GM18508 (cell line): ENCODE measurements at regions not wholly inside any gene's neighbourhood (a gene's known extent, or its start where the extent isn't known, plus 50 kb on each side); places are given as distances from the start of the nearest gene placed in this dataset.

Source experiments
- ATAC-seq: cut with Tn5 transposase; IDR thresholded peaks from one replicate; pipeline ENCODE4 v1.9.1; 2021; ENCODE audit warnings: moderate number of reproducible peaks; ENCODE audit not compliant: insufficient read depth, unreplicated experiment

DNA sequence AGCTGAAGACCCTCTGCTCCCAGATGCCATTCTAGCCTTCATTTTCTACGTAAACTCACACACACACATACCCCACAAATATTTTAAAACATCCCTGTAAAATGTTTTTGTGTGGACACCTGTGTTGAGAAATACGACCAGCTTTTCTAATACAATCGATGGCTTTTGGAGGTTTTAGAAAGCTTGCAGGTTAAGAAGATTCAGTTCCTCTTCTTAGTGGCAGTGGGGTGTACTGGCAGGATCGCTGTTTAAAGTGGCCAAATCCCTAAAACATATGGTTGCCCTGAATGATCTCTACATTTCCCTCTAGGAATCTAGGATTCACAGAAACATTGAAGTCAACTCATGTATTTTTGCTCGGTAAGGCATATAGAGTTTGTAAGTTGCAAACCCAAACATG, 236.3 kb downstream of the NSG2 start:
- no peak for ATAC-seq

- ATAC-seq: no peak
Measured at GRCh38 chr5:174282391-174282790, 236.9 kb downstream of the NSG2 start.

- ATAC-seq: no peak
Measured at GRCh38 chr5:174283211-174284005, 237.9 kb downstream of the NSG2 start.

DNA sequence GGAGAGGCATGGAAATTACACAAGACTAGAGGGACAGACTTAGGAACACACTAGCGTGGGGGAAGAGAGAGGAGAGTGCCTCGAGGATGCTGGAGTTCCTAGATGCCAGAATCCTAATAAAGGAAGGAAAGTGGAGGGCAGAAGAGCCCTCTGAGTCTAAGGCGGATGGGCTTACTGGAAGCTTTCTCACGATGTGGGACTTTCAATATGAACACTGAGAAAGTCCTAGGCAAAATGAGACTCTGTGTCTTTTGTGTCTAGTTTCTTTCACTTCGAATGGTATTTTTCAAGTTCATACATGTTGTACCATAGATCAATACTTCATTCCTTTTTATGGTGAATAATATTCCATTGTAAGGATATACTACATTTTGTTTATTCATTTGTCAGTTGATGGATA, 239.4 kb downstream of the NSG2 start:
- no peak for ATAC-seq

GRCh38 chr5:174287761-174288160, 242.3 kb downstream of the NSG2 start:
- ATAC-seq: no peak

DNA sequence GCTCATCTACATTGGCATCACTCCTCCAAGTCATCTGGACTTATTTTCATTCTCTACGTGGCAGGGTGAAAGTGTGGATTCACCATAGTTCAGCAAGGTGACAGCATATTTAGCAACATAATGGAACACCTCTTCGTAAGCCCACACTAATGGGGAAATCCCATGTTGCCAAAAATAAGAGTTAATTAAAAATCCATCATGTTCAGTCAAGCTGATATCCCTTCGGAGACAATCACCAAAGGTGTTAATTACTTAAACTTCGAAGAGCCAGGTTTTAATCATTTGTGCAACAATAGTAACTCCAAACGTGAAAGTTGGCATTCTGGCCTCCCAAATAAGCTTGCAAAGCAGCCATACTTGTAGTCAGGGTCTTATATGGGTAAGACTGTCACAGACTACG, 242.9 kb downstream of the NSG2 start:
- no peak for ATAC-seq

DNA sequence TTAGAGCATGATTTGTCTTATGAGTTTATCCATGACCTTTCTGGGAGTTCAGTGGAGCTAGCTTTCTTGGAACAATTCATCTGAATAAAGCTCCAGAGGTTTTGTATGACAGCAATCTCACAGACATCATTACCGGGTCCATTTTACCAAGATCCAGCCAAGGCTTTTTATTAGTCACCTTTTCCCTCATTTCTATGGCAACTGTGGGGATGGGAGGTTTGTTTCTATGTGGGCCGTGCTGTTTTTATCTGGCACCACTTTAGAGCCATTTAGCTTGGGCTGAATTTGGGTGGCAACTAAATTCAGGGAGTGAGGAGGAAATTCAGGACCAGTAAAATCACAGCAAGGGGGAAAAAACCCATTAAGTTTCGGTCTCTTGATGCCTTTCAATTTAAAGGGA, 245.7 kb downstream of the NSG2 start:
- ATAC-seq: no peak

GRCh38 chr5:174292348-174292747, 246.8 kb downstream of the NSG2 start:
- ATAC-seq: no peak

GRCh38 chr5:174293006-174293405, 247.5 kb downstream of the NSG2 start:
- no peak for ATAC-seq

DNA sequence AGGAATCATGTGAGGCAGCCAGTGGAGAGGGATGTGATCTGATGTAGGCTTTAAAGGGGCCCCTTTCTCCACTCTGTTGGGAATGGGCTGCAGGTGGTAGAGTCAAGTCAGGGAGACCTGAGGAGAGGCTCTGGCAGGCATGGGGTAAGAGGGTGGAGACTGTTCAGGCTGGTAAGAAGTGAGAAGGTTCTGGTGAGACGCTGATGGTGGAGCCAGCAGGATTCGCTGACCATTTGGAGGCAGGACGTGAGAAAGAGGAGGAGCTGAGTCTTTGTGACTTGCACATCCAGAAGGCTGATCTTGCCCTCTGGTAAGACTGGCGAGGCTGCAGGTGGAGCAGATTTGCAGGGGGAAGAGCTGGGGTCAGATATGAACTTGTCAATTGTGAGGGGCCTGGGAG, 248.0 kb downstream of the NSG2 start:
- ATAC-seq: no peak

DNA sequence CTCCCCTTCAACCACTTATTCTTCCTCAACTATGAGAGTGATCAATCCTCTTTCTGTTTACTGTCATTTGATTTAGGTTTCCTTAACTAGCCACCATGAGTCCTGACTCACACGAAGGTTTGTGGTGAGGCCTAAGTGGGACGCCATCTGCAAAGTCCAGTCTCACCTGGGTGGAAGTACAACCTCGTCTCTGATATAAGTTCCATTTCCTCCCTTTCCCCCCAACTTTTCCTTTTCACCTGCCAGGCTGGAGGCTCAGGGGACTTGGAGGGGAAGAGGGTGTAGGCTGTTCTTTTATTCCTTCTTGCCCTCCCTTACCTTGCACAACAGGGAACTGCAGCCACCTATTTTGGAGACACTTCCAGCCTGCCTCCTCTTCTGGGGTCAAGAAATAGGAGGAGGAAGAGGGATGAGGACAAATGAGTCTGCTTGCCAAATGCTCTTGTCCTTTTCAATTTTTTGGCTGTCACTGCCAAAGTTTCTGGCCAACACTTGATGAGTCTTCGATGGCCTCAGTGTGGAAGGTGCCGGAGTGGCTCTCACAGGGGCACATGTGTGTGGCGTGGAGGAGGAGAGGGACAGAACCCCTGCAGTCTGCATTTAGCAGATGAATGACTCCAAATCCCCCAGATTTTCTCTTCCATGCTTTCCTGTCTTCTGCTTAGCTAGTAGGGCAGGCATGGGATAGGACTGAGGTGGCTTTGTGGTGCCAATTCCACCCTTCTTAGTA, 249.6 kb downstream of the NSG2 start:
- ATAC-seq: no peak

- no peak for ATAC-seq
Measured at GRCh38 chr5:174295702-174296436, 250.4 kb downstream of the NSG2 start.

DNA sequence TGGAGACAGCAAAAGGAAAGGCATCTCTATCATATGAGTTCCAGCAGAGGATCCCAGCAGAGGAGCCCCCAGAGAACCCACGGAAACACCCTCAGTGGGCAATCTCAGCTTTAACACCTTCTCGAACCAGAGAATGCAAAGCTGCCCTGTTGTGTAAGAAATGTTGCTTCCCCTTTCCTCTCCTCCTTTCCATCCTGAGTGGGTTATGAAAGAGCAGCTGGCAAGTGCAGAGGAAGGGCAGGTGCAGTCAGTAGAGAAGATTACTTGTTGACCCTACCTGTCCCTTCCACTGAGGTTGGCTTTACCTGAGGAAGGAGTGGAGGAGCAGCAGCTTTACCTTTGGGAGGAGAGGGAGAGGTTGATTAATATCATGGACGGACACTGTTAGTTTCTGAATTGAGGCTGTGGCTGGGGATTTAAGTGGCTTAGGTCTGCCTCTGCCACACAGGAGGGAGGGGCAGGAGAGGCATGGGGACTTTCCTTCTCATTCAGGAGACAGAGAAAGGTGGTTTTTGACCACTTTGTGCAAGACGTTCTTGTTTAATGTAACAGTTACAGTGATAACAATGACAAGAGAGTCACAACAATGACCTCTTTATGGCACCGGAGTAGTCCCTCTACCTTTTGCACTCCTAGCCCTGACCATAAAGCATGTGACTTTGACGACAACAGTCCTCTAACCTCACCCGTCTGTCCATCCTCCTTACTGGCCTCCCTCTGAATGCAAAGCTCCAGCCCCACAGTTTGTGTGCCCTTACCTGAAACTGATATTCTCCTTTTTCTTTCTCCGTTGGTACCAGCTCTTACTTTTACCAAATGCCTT, 254.8 kb downstream of the NSG2 start:
- no peak for ATAC-seq

GRCh38 chr5:174300941-174301761, 255.6 kb downstream of the NSG2 start:
- ATAC-seq: no peak

- no peak for ATAC-seq
Measured at GRCh38 chr5:174301848-174302625, 256.5 kb downstream of the NSG2 start.

DNA sequence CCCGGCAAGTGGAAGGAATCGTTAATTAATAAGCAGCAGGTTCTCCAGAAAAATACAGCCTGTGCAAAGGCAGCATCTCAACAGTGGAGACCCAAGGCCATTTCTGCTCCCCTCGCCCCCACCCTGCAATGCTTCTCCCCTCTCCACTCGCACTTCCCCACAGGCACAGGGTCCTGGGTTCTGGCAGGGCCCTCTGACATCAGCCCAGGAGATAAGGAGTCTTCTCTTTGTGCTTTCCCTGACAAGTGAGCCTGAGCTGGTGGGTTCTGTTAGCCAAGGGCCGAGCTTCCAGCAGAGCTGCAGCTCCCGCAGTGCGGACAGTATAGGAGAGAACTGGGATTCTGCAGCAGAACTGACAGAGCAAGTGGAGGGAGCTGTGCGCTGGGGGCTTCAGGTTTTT, 257.5 kb downstream of the NSG2 start:
- no peak for ATAC-seq

GRCh38 chr5:174303437-174304045, 258.0 kb downstream of the NSG2 start:
- no peak for ATAC-seq

GRCh38 chr5:174305241-174305681, 259.8 kb downstream of the NSG2 start:
- ATAC-seq: no peak
